Naive thymus-derived CD8-positive, alpha-beta T cell (primary cell): ENCODE measurements at regions not wholly inside any gene's neighbourhood (a gene's known extent, or its start where the extent isn't known, plus 50 kb on each side); places are given as distances from the start of the nearest gene placed in this dataset.
"Not testable (repeated sequence)": the region's sequence is repeated elsewhere in the genome, so short reads cannot be mapped to it uniquely, and the experiment has no call there.

ENCODE experiments used
- ATAC-seq, 2 donors: fragments of 150-1000 bp; cut with Tn5 transposase in 1 of 2; sonication (Bioruptor Pico), chemical (Tn5 transposase) in 1 of 2; 1 replicate in 1 of 2; 2 replicates in 1 of 2; pipeline ENCODE4 v1.10.0; 2021; ENCODE audit warnings: mild to moderate bottlenecking in 2 of 2, moderate library complexity in 2 of 2
- POLR2A ChIA-PET: fragments of 350-600 bp; sonication (Branson Sonifier 250); formaldehyde crosslinking; loops from one replicate; lab custom pipeline; 2021; ENCODE audit warnings: antibody characterized with exemption; lab: Charles Lee
- DNase-seq, 10 donors: peaks; one replicate each; pipeline versions ENCODE4 v3.0.0 to v3.0.0-alpha.2; 2020 to 2022
- H3K27ac Mint-ChIP-seq, 10 donors: one replicate each; pipeline ENCODE4 v1.8.0; 2020 to 2022; ENCODE audit warnings: mild to moderate bottlenecking in 10 of 10, mixed read lengths in 10 of 10, moderate library complexity in 4 of 10, inconsistent platforms in 1 of 10
- H3K27me3 Mint-ChIP-seq, 5 donors: one replicate each; pipeline ENCODE4 v1.8.0; 2021 to 2022; ENCODE audit warnings: mixed read lengths in 5 of 5
- H3K36me3 Mint-ChIP-seq, 3 donors: one replicate each; pipeline ENCODE4 v1.8.0; 2020 to 2022; ENCODE audit warnings: mixed read lengths in 3 of 3, mild to moderate bottlenecking in 2 of 3, inconsistent platforms in 1 of 3
- H3K4me1 Mint-ChIP-seq, 4 donors: one replicate each; pipeline ENCODE4 v1.8.0; 2021 to 2022; ENCODE audit warnings: mixed read lengths in 4 of 4
- H3K4me3 Mint-ChIP-seq, 10 donors: one replicate each; pipeline ENCODE4 v1.8.0; 2020 to 2022; ENCODE audit warnings: mild to moderate bottlenecking in 10 of 10, mixed read lengths in 10 of 10, moderate library complexity in 6 of 10, inconsistent platforms in 1 of 10
- H3K9me3 Mint-ChIP-seq, 9 donors: one replicate each; pipeline ENCODE4 v1.8.0; 2020 to 2022; ENCODE audit warnings: mixed read lengths in 9 of 9, mild to moderate bottlenecking in 3 of 9, inconsistent platforms in 1 of 9, moderate library complexity in 1 of 9

GRCh38 chr3:81097889-81098288, 663.6 kb downstream of the GBE1 start:
- DNase-seq: no peak
- Mint-ChIP-seq H3K27ac (no peak overlapping the region), H3K4me1 (no peaks in the 10 kb centered on the region), H3K4me3 (no peak overlapping the region), H3K27me3 (no peaks in the 10 kb centered on the region), H3K9me3 (peaks cover 0 to 13% (median 3%) of the 10 kb centered on the region in 9 donors), H3K36me3 (no peaks in the 10 kb centered on the region)
- no peak for ATAC-seq
- POLR2A ChIA-PET: no interaction called here

- Mint-ChIP-seq H3K36me3 (no peaks in the 10 kb centered on the region), H3K27me3 (no peaks in the 10 kb centered on the region), H3K27ac (no peak overlapping the region), H3K4me3 (no peak overlapping the region), H3K9me3 (peaks cover 0 to 19% (median 2%) of the 10 kb centered on the region in 9 donors), H3K4me1 (no peaks in the 10 kb centered on the region)
- DNase-seq (no peak), ATAC-seq (no peak)
- POLR2A ChIA-PET: no interaction called here
These were observed 665.5 kb downstream of the GBE1 start for GRCh38 chr3:81095956-81096355.

- Mint-ChIP-seq H3K9me3 (peaks cover 0 to 22% (median 0%) of the 10 kb centered on the region in 9 donors), H3K27me3 (no peaks in the 10 kb centered on the region), H3K27ac (no peak overlapping the region), H3K4me1 (no peaks in the 10 kb centered on the region), H3K36me3 (no peaks in the 10 kb centered on the region), H3K4me3 (no peak overlapping the region)
- ATAC-seq (no peak), DNase-seq (no peak)
- POLR2A ChIA-PET: no interaction called here
These were observed 666.5 kb downstream of the GBE1 start for GRCh38 chr3:81094986-81095385.

- Mint-ChIP-seq H3K27me3 (no peaks in the 10 kb centered on the region), H3K9me3 (peaks cover 0 to 15% (median 0%) of the 10 kb centered on the region in 9 donors), H3K36me3 (no peaks in the 10 kb centered on the region), H3K4me3 (no peak overlapping the region), H3K27ac (no peak overlapping the region), H3K4me1 (no peaks in the 10 kb centered on the region)
- POLR2A ChIA-PET: no interaction called here
- DNase-seq (no peak), ATAC-seq (no peak)
These were observed 673.8 kb downstream of the GBE1 start for GRCh38 chr3:81087607-81088006.

GRCh38 chr3:81086348-81086747, 675.1 kb downstream of the GBE1 start:
- Mint-ChIP-seq H3K9me3 (peaks cover 0 to 10% (median 0%) of the 10 kb centered on the region in 9 donors), H3K4me3 (no peak overlapping the region), H3K27me3 (no peaks in the 10 kb centered on the region), H3K27ac (no peak overlapping the region), H3K36me3 (no peaks in the 10 kb centered on the region), H3K4me1 (no peaks in the 10 kb centered on the region)
- POLR2A ChIA-PET: no interaction called here
- ATAC-seq: no peak
- no peak for DNase-seq

- Mint-ChIP-seq H3K27ac (no peak overlapping the region), H3K27me3 (no peaks in the 10 kb centered on the region), H3K9me3 (peaks cover 0 to 22% (median 4%) of the 10 kb centered on the region in 9 donors), H3K36me3 (no peaks in the 10 kb centered on the region), H3K4me3 (no peak overlapping the region), H3K4me1 (no peaks in the 10 kb centered on the region)
- POLR2A ChIA-PET: no interaction called here
- no peak for DNase-seq
- ATAC-seq: no peak
These were observed 680.8 kb downstream of the GBE1 start for GRCh38 chr3:81080608-81081007.

- ATAC-seq (no peak), DNase-seq (no peak)
- Mint-ChIP-seq H3K9me3 (peaks cover 1 to 22% (median 7%) of the 10 kb centered on the region in 9 donors), H3K27ac (no peak overlapping the region), H3K4me3 (no peak overlapping the region), H3K27me3 (no peaks in the 10 kb centered on the region), H3K36me3 (no peaks in the 10 kb centered on the region), H3K4me1 (no peaks in the 10 kb centered on the region)
- POLR2A ChIA-PET: no interaction called here
These were observed 688.9 kb downstream of the GBE1 start for GRCh38 chr3:81072591-81072990.

GRCh38 chr3:81068546-81068945, 692.9 kb downstream of the GBE1 start:
- POLR2A ChIA-PET: no interaction called here
- no peaks in the 10 kb centered on the region for H3K36me3 Mint-ChIP-seq
- no peaks in the 10 kb centered on the region for H3K4me1 Mint-ChIP-seq
- H3K27me3 Mint-ChIP-seq: peaks cover 0 to 1% (median 0%) of the 10 kb centered on the region in 5 donors
- H3K27ac Mint-ChIP-seq: no peak overlapping the region
- ATAC-seq (no peak), DNase-seq (no peak)
- no peak overlapping the region for H3K4me3 Mint-ChIP-seq
- peaks cover 0 to 31% (median 18%) of the 10 kb centered on the region in 9 donors for H3K9me3 Mint-ChIP-seq

- Mint-ChIP-seq H3K27ac (no peak overlapping the region), H3K9me3 (peaks cover 0 to 24% (median 14%) of the 10 kb centered on the region in 9 donors), H3K4me3 (no peak overlapping the region), H3K4me1 (no peaks in the 10 kb centered on the region), H3K36me3 (no peaks in the 10 kb centered on the region), H3K27me3 (peaks cover 0 to 1% (median 0%) of the 10 kb centered on the region in 5 donors)
- POLR2A ChIA-PET: no interaction called here
- DNase-seq (no peak), ATAC-seq (no peak)
These were observed 697.5 kb downstream of the GBE1 start for GRCh38 chr3:81063896-81064295.

- DNase-seq, H3K4me3 Mint-ChIP-seq, H3K27me3 Mint-ChIP-seq, H3K4me1 Mint-ChIP-seq, H3K27ac Mint-ChIP-seq, POLR2A ChIA-PET, H3K36me3 Mint-ChIP-seq, ATAC-seq: not testable (repeated sequence)
- H3K9me3 Mint-ChIP-seq: peaks cover 0 to 13% (median 0%) of the 10 kb centered on the region in 9 donors
These were observed 710.3 kb downstream of the GBE1 start for GRCh38 chr3:81051133-81051532.

GRCh38 chr3:81048058-81048665, 713.3 kb downstream of the GBE1 start:
- Mint-ChIP-seq H3K4me1 (no peaks in the 10 kb centered on the region), H3K27me3 (no peaks in the 10 kb centered on the region), H3K4me3 (no peak overlapping the region), H3K27ac (no peak overlapping the region), H3K9me3 (peaks cover 0 to 13% (median 1%) of the 10 kb centered on the region in 9 donors), H3K36me3 (no peaks in the 10 kb centered on the region)
- DNase-seq (no peak), ATAC-seq (no peak)
- POLR2A ChIA-PET: no interaction called here

- ATAC-seq (no peak), DNase-seq (no peak)
- Mint-ChIP-seq H3K9me3 (peaks cover 0 to 16% (median 2%) of the 10 kb centered on the region in 9 donors), H3K36me3 (no peaks in the 10 kb centered on the region), H3K27ac (no peak overlapping the region), H3K4me1 (no peaks in the 10 kb centered on the region), H3K4me3 (no peak overlapping the region), H3K27me3 (no peaks in the 10 kb centered on the region)
- POLR2A ChIA-PET: no interaction called here
These were observed 715.5 kb downstream of the GBE1 start for GRCh38 chr3:81045976-81046375.

GRCh38 chr3:81045246-81045645, 716.2 kb downstream of the GBE1 start:
- Mint-ChIP-seq H3K27me3 (no peaks in the 10 kb centered on the region), H3K27ac (no peak overlapping the region), H3K9me3 (peaks cover 0 to 16% (median 4%) of the 10 kb centered on the region in 9 donors), H3K4me3 (no peak overlapping the region), H3K4me1 (no peaks in the 10 kb centered on the region), H3K36me3 (no peaks in the 10 kb centered on the region)
- no peak for ATAC-seq
- DNase-seq: no peak
- POLR2A ChIA-PET: no interaction called here

- H3K27me3 Mint-ChIP-seq: no peaks in the 10 kb centered on the region
- POLR2A ChIA-PET: no interaction called here
- ATAC-seq (no peak), DNase-seq (no peak)
- H3K4me1 Mint-ChIP-seq: no peaks in the 10 kb centered on the region
- no peak overlapping the region for H3K4me3 Mint-ChIP-seq
- no peaks in the 10 kb centered on the region for H3K36me3 Mint-ChIP-seq
- H3K27ac Mint-ChIP-seq: no peak overlapping the region
- peaks cover 0 to 19% (median 2%) of the 10 kb centered on the region in 9 donors for H3K9me3 Mint-ChIP-seq
These were observed 717.7 kb downstream of the GBE1 start for GRCh38 chr3:81043660-81044199.
